Neuronal stem cell (in vitro differentiated cells): ENCODE measurements at regions not wholly inside any gene's neighbourhood (a gene's known extent, or its start where the extent isn't known, plus 50 kb on each side); places are given as distances from the start of the nearest gene placed in this dataset.

ENCODE experiments used
- DNase-seq: peaks from one replicate; pipeline ENCODE4 v3.0.0-alpha.2; 2013; ENCODE audit warnings: low spot score
- H2AFZ ChIP-seq: one replicate; pipeline ENCODE4 v1.6.1; 2013; ENCODE audit warnings: mild to moderate bottlenecking, low read length, inconsistent platforms
- H2AK5ac ChIP-seq: 2 replicates; pipeline ENCODE4 v1.6.1; 2013; ENCODE audit warnings: low read depth, mild to moderate bottlenecking, inconsistent platforms, low read length, moderate library complexity, mixed read lengths
- H2BK120ac ChIP-seq: 2 replicates; pipeline ENCODE4 v1.6.1; 2013; ENCODE audit warnings: low read depth, mild to moderate bottlenecking, inconsistent platforms, low read length, moderate library complexity, mixed read lengths
- H2BK12ac ChIP-seq: one replicate; pipeline ENCODE4 v1.6.1; 2013; ENCODE audit warnings: low read length, inconsistent platforms
- H2BK15ac ChIP-seq: 2 replicates; pipeline ENCODE4 v1.6.1; 2013; ENCODE audit warnings: mild to moderate bottlenecking, low read length, inconsistent platforms, mixed read lengths
- H2BK5ac ChIP-seq: one replicate; pipeline ENCODE4 v1.6.1; 2013; ENCODE audit warnings: inconsistent platforms, mild to moderate bottlenecking, low read length, moderate library complexity
- H3K14ac ChIP-seq: one replicate; pipeline ENCODE4 v1.6.1; 2013; ENCODE audit warnings: low read length, inconsistent platforms
- H3K18ac ChIP-seq: 2 replicates; pipeline ENCODE4 v1.6.1; 2013; ENCODE audit warnings: low read length, inconsistent platforms
- H3K23ac ChIP-seq: 2 replicates; pipeline ENCODE4 v1.6.1; 2013; ENCODE audit warnings: low read depth, mild to moderate bottlenecking, mixed read lengths, low read length, inconsistent platforms; ENCODE audit not compliant: poor library complexity
- H3K27ac ChIP-seq: replicated peaks from 3 replicates; pipeline ENCODE4 v1.5.1; 2013; ENCODE audit warnings: low read length, inconsistent platforms
- H3K27me3 ChIP-seq, 3 experiments: 2 replicates each; pipeline ENCODE4 v1.6.1; 2013; ENCODE audit warnings: low read length in 3 of 3, mild to moderate bottlenecking in 2 of 3, inconsistent platforms in 1 of 3, low read depth in 1 of 3, mixed read lengths in 1 of 3, moderate library complexity in 1 of 3; ENCODE audit not compliant: control insufficient read depth in 3 of 3, insufficient read depth in 3 of 3
- H3K36me3 ChIP-seq, 2 donors: replicated peaks in 1 of 2; 2 replicates each; pipeline ENCODE4 v1.6.1; 2013; ENCODE audit warnings: low read length in 2 of 2; ENCODE audit not compliant: control insufficient read depth in 2 of 2, insufficient read depth in 2 of 2
- H3K4ac ChIP-seq: 2 replicates; pipeline ENCODE4 v1.6.1; 2013; ENCODE audit warnings: inconsistent platforms, mild to moderate bottlenecking, low read length, moderate library complexity
- H3K4me1 ChIP-seq, 2 donors: 1 replicate in 1 of 2; 2 replicates in 1 of 2; pipeline ENCODE4 v1.6.1; 2013; ENCODE audit warnings: low read length in 2 of 2, low read depth in 1 of 2; ENCODE audit not compliant: control insufficient read depth in 2 of 2, insufficient read depth in 1 of 2
- H3K4me2 ChIP-seq: one replicate; pipeline ENCODE4 v1.6.1; 2013; ENCODE audit warnings: mild to moderate bottlenecking, low read length, inconsistent platforms; ENCODE audit not compliant: insufficient read depth, poor library complexity, severe bottlenecking
- H3K4me3 ChIP-seq, 2 donors: 2 replicates each; pipeline ENCODE4 v1.5.1; 2013; ENCODE audit warnings: low read length in 2 of 2, mild to moderate bottlenecking in 2 of 2, inconsistent platforms in 1 of 2, moderate library complexity in 1 of 2
- H3K79me1 ChIP-seq: one replicate; pipeline ENCODE4 v1.6.1; 2013; ENCODE audit warnings: low read depth, mild to moderate bottlenecking, inconsistent platforms, low read length, moderate library complexity
- H3K9ac ChIP-seq: one replicate; pipeline ENCODE4 v1.6.1; 2013; ENCODE audit warnings: mild to moderate bottlenecking, low read depth, low read length, inconsistent platforms; ENCODE audit not compliant: poor library complexity
- H3K9me3 ChIP-seq, 2 donors: replicated peaks in 1 of 2; 2 replicates each; pipeline versions ENCODE3 to v1.6.1; 2013; ENCODE audit warnings: low read length in 2 of 2, mild to moderate bottlenecking in 2 of 2, inconsistent platforms in 1 of 2, low read depth in 1 of 2, mixed read lengths in 1 of 2, moderate library complexity in 1 of 2; ENCODE audit not compliant: control insufficient read depth in 2 of 2, insufficient read depth in 1 of 2
- H4K8ac ChIP-seq: one replicate; pipeline ENCODE4 v1.6.1; 2013; ENCODE audit warnings: low read depth, mild to moderate bottlenecking, inconsistent platforms, low read length, moderate library complexity
- H4K91ac ChIP-seq: one replicate; pipeline ENCODE4 v1.6.1; 2013; ENCODE audit warnings: low read length, low read depth, mild to moderate bottlenecking, inconsistent platforms; ENCODE audit not compliant: poor library complexity
- WGBS, 2 donors: extraction: QIAGEN DNeasy Blood & Tissue Kit; methylation state at CpG; one replicate each; pipeline ENCODE4 v1.1.7; 2013; ENCODE audit warnings: missing lambda C conversion rate in 2 of 2, mixed read lengths in 1 of 2; ENCODE audit not compliant: insufficient read length in 2 of 2, insufficient replicate concordance in 1 of 2; ENCODE audit errors: extremely low coverage in 2 of 2; 5-methylcytosine and 5-hydroxymethylcytosine counted together

- no CpG with 5 or more reads among the region's 1 CpG for WGBS, 2 donors
- H4K8ac ChIP-seq: no peak overlapping the region
- peaks cover 5 to 23% of the 10 kb centered on the region in 2 donors for H3K4me1 ChIP-seq
- no peak overlapping the region for H3K4ac ChIP-seq
- no peak overlapping the region for H3K4me3 ChIP-seq
- H2BK15ac ChIP-seq: no peak overlapping the region
- H3K23ac ChIP-seq: no peak overlapping the region
- no peak overlapping the region for H2BK12ac ChIP-seq
- no peak overlapping the region for H2BK5ac ChIP-seq
- no peak for DNase-seq
- no peak overlapping the region for H3K18ac ChIP-seq
- no peak overlapping the region for H2BK120ac ChIP-seq
- no peaks in the 10 kb centered on the region for H3K27me3 ChIP-seq
- no peak overlapping the region for H3K27ac ChIP-seq
- no peak overlapping the region for H3K14ac ChIP-seq
- no peaks in the 10 kb centered on the region for H3K36me3 ChIP-seq
- no peak overlapping the region for H3K9ac ChIP-seq
- H3K4me2 ChIP-seq: no peak overlapping the region
- H2AFZ ChIP-seq: peak overlapping the region; percentile 74
- no peaks in the 10 kb centered on the region for H3K79me1 ChIP-seq
- no peak overlapping the region for H2AK5ac ChIP-seq
- H4K91ac ChIP-seq: no peak overlapping the region
- H3K9me3 ChIP-seq: no peaks in the 10 kb centered on the region
Observed at GRCh38 chr6:138592749-138593123, 93.4 kb upstream of the NHSL1 start.

- DNase-seq: no peak
- H2BK5ac ChIP-seq: no peak overlapping the region
- H4K91ac ChIP-seq: no peak overlapping the region
- H2BK15ac ChIP-seq: no peak overlapping the region
- H3K36me3 ChIP-seq: no peaks in the 10 kb centered on the region
- no peak overlapping the region for H3K4me2 ChIP-seq
- H3K9ac ChIP-seq: no peak overlapping the region
- H4K8ac ChIP-seq: no peak overlapping the region
- H3K4me3 ChIP-seq: no peak overlapping the region
- H2BK120ac ChIP-seq: no peak overlapping the region
- H2AFZ ChIP-seq: peak overlapping the region; percentile 74
- no peak overlapping the region for H3K23ac ChIP-seq
- no peaks in the 10 kb centered on the region for H3K79me1 ChIP-seq
- no peak overlapping the region for H3K4ac ChIP-seq
- H3K14ac ChIP-seq: no peak overlapping the region
- H2BK12ac ChIP-seq: no peak overlapping the region
- H3K9me3 ChIP-seq: no peaks in the 10 kb centered on the region
- no peak overlapping the region for H3K27ac ChIP-seq
- H3K18ac ChIP-seq: no peak overlapping the region
- WGBS, 2 donors: no CpG with 5 or more reads among the region's 12 CpGs
- H2AK5ac ChIP-seq: no peak overlapping the region
- peaks cover 5 to 23% of the 10 kb centered on the region in 2 donors for H3K4me1 ChIP-seq
- no peaks in the 10 kb centered on the region for H3K27me3 ChIP-seq
Observed at GRCh38 chr6:138593124-138593877, 94.0 kb upstream of the NHSL1 start.

GRCh38 chr6:138593909-138594757 lies 94.8 kb upstream of the NHSL1 start:
- no peaks in the 10 kb centered on the region for H3K9me3 ChIP-seq
- H4K91ac ChIP-seq: no peak overlapping the region
- no peak overlapping the region for H2BK12ac ChIP-seq
- H4K8ac ChIP-seq: no peak overlapping the region
- no peak overlapping the region for H3K27ac ChIP-seq
- no peaks in the 10 kb centered on the region for H3K36me3 ChIP-seq
- H3K4me1 ChIP-seq: peaks cover 3 to 23% of the 10 kb centered on the region in 2 donors
- no peak overlapping the region for H2BK5ac ChIP-seq
- H2AK5ac ChIP-seq: no peak overlapping the region
- no peak overlapping the region for H3K9ac ChIP-seq
- no peak overlapping the region for H2BK120ac ChIP-seq
- no peak overlapping the region for H3K4me3 ChIP-seq
- peak overlapping the region; percentile 74 for H2AFZ ChIP-seq
- no peaks in the 10 kb centered on the region for H3K79me1 ChIP-seq
- H3K18ac ChIP-seq: no peak overlapping the region
- no peak overlapping the region for H3K4ac ChIP-seq
- H3K14ac ChIP-seq: no peak overlapping the region
- no CpG with 5 or more reads among the region's 9 CpGs for WGBS, 2 donors
- no peak overlapping the region for H3K23ac ChIP-seq
- H3K27me3 ChIP-seq: no peaks in the 10 kb centered on the region
- no peak overlapping the region for H2BK15ac ChIP-seq
- no peak for DNase-seq
- no peak overlapping the region for H3K4me2 ChIP-seq

GRCh38 chr6:138594758-138595140 lies 95.5 kb upstream of the NHSL1 start:
- no CpG with 5 or more reads among the region's 4 CpGs for WGBS, 2 donors
- H3K4me1 ChIP-seq: peaks cover 3 to 23% of the 10 kb centered on the region in 2 donors
- no peaks in the 10 kb centered on the region for H3K27me3 ChIP-seq
- no peak for DNase-seq
- H2BK5ac ChIP-seq: no peak overlapping the region
- no peak overlapping the region for H2AK5ac ChIP-seq
- no peak overlapping the region for H3K9ac ChIP-seq
- H2BK15ac ChIP-seq: no peak overlapping the region
- no peak overlapping the region for H3K23ac ChIP-seq
- no peak overlapping the region for H3K27ac ChIP-seq
- no peak overlapping the region for H2BK12ac ChIP-seq
- no peak overlapping the region for H4K91ac ChIP-seq
- no peaks in the 10 kb centered on the region for H3K9me3 ChIP-seq
- no peak overlapping the region for H3K18ac ChIP-seq
- H3K14ac ChIP-seq: no peak overlapping the region
- H3K4me2 ChIP-seq: no peak overlapping the region
- no peak overlapping the region for H4K8ac ChIP-seq
- no peak overlapping the region for H3K4ac ChIP-seq
- no peak overlapping the region for H2AFZ ChIP-seq
- no peaks in the 10 kb centered on the region for H3K79me1 ChIP-seq
- H2BK120ac ChIP-seq: no peak overlapping the region
- no peak overlapping the region for H3K4me3 ChIP-seq
- H3K36me3 ChIP-seq: no peaks in the 10 kb centered on the region
